ENCODE measurements at regions not wholly inside any gene's neighbourhood (a gene's known extent, or its start where the extent isn't known, plus 50 kb on each side); places are given as distances from the start of the nearest gene placed in this dataset.

DNA sequence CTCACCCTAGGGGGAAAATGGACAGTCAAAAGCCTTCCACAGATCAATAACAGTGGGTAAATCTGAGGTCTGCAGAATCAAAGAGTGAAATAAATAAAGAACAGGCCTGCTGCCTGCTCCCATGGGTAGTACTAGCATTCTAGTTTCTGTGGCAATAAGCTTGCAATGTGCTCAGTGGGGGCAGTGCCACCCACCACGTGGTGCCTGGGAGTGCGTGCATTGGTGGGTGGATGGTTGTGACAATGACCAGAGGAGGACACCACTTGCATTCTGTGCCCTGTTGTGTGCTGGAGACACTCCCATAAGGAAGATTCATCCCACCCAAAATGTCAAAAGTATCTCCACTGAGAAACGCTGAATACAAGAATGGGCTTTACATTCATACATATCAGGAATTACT lies 95.5 kb upstream of the NEDD9 start:
- Histone ChIP-seq H2BK5ac (ENCODE audit: low read depth, low read length, poor library complexity, severe bottlenecking) (no peak overlapping the region), H2BK15ac (ENCODE audit: low read depth, low read length) (peak overlapping the region; percentile 20; the same call in 1 of the 3 replicates), H2BK20ac (ENCODE audit: low read depth, low read length) (no peak overlapping the region), H3K36me3 (ENCODE audit: control insufficient read depth, insufficient read depth, low read length) (no peaks in the 10 kb centered on the region), H3K4me1 (ENCODE audit: control insufficient read depth, insufficient read depth, low read length) (peaks cover 11% of the 10 kb centered on the region), H3K9ac (ENCODE audit: low read depth, low read length) (no peak overlapping the region), H2AFZ (replicated peaks; ENCODE audit: low read length, poor library complexity) (no peak overlapping the region), H4K91ac (ENCODE audit: insufficient read depth, low read depth, low read length) (no peak overlapping the region), H3K4me3 (ENCODE audit: insufficient read depth, low read depth, low read length) (no peak overlapping the region), H3K27ac (ENCODE audit: insufficient read depth, low read length) (no peak overlapping the region), H3K14ac (replicated peaks; ENCODE audit: low read depth, low read length) (no peak overlapping the region), H2AK9ac (replicated peaks; ENCODE audit: low read depth, low read length, poor library complexity) (no peak overlapping the region), H3K79me1 (ENCODE audit: low read depth in 1 of 2, low read length in 2 of 2) (no peaks in the 10 kb centered on the region), H3K4ac (ENCODE audit: low read depth, low read length) (no peak overlapping the region; the same call in 1 of the 2 replicates), H4K5ac (ENCODE audit: low read depth, low read length) (no peak overlapping the region), H4K20me1 (ENCODE audit: insufficient read depth, low read length) (no peaks in the 10 kb centered on the region), H4K8ac (ENCODE audit: low read depth in 2 of 2, low read length in 2 of 2) (no peak overlapping the region; a peak in 1 of 4 replicates), H2AK5ac (ENCODE audit: low read depth, low read length) (no peak overlapping the region), H3K9me1 (ENCODE audit: insufficient read depth, low read length) (peaks cover 2% of the 10 kb centered on the region; the same call in 1 of the 2 replicates), H2BK120ac (ENCODE audit: low read depth, low read length) (no peak overlapping the region), H3K4me2 (ENCODE audit: low read depth, low read length) (no peak overlapping the region), H3K23ac (ENCODE audit: low read depth, low read length) (no peak overlapping the region), H3K9me3 (ENCODE audit: control insufficient read depth, insufficient read depth, low read length) (no peaks in the 10 kb centered on the region), H3K27me3 (ENCODE audit: control insufficient read depth, insufficient read depth, low read length) (no peaks in the 10 kb centered on the region), H3K56ac (ENCODE audit: extremely low read depth, insufficient read depth, low read length) (no peak overlapping the region), H3K18ac (ENCODE audit: low read depth, low read length) (peak overlapping the region; percentile 33)
- ChIA-PET CTCF (interaction anchor here (0.6 kb wide), 1 partner anchor 12 kb away, joined by 3 read pairs; no protein-coding TSS in a partner anchor), POLR2A (ENCODE audit: unreplicated experiment) (no interaction called here)
- intact Hi-C loops (cut with micrococcal nuclease), result loop anchor here (5.0 kb wide), 1 partner anchor 164 kb away; no protein-coding TSS in a partner anchor
- ATAC-seq (ENCODE audit: low read depth), result no peak
- dilution Hi-C loops (cut with HindIII; ENCODE audit: low sequenced_read_pairs, unreplicated experiment), result no loop called here
- no peak for DNase-seq
- TF ChIP-seq BHLHE40 (IDR thresholded peaks at IDR 0.05; ENCODE audit: low read depth, low read length) (no peak), POLR2A (IDR thresholded peaks at IDR 0.05; ENCODE audit: low read depth, low read length) (no peak), MAZ (IDR thresholded peaks at IDR 0.05; ENCODE audit: borderline replicate concordance, low read depth, low read length) (no peak), CHD1 (IDR thresholded peaks at IDR 0.05; ENCODE audit: low read depth, low read length) (no peak), MAFK (IDR thresholded peaks at IDR 0.05; ENCODE audit: low read depth, low read length) (no peak), MXI1 (IDR thresholded peaks at IDR 0.05; ENCODE audit: borderline replicate concordance, low read depth, low read length) (no peak)
- TF ChIP-seq, protein P1, sequence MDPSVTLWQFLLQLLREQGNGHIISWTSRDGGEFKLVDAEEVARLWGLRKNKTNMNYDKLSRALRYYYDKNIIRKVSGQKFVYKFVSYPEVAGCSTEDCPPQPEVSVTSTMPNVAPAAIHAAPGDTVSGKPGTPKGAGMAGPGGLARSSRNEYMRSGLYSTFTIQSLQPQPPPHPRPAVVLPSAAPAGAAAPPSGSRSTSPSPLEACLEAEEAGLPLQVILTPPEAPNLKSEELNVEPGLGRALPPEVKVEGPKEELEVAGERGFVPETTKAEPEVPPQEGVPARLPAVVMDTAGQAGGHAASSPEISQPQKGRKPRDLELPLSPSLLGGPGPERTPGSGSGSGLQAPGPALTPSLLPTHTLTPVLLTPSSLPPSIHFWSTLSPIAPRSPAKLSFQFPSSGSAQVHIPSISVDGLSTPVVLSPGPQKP (IDR thresholded peaks at IDR 0.05; ENCODE audit: borderline replicate concordance, low read depth, low read length), result no peak
- no CpG with 5 or more reads among the region's 3 CpGs for WGBS, 2 experiments (ENCODE audit: extremely low coverage in 2 of 2, insufficient read length in 1 of 2)
- in situ Hi-C loops (cut with MboI; ENCODE audit: low sequenced_read_pairs), result no loop called here
- no TSS peak for BruUV-seq (replicated peaks)
